ENCODE measurements at regions not wholly inside any gene's neighbourhood (a gene's known extent, or its start where the extent isn't known, plus 50 kb on each side); places are given as distances from the start of the nearest gene placed in this dataset.

- TF ChIP-seq ZNF600 (tag by site-specific recombination; IDR thresholded peaks at IDR 0.05) (no peak), ZNF449 (tag by site-specific recombination; IDR thresholded peaks at IDR 0.05) (no peak), ZFP41 (tag by site-specific recombination; IDR thresholded peaks at IDR 0.05; ENCODE audit: borderline replicate concordance) (no peak), ZNF777 (tag by site-specific recombination; IDR thresholded peaks at IDR 0.05; ENCODE audit: borderline replicate concordance) (no peak), PRDM10 (tag by site-specific recombination; IDR thresholded peaks at IDR 0.05) (no peak)
Observed at GRCh38 chr10:113399065-113399464, 153.8 kb upstream of the HABP2 start (continued).

DNA sequence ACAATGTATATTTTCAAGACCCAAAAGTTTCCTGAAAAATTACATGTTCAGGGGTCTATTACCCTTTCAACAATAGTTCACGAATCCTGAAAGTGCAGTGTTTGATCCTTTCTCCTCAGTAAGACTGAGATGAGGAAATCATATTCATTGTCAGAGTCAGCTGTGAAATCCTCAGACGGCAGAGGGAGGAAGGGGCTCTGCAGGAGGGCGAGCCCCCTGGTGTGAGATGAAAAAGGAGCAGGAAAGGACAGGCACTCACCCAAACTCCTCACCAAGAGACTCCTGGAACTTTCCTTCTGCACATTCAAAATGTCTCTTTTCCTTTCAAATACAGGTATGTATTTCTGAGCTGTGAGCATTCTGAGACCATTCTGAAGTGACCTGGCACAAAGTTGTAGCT lies 150.3 kb upstream of the HABP2 start:
- Histone ChIP-seq H3K4me3 (ENCODE audit: low read depth, low read length) (no peak overlapping the region), H3K27ac (ENCODE audit: extremely low read depth, low read depth, low read length) (no peak overlapping the region), H3K36me3 (ENCODE audit: control insufficient read depth in 2 of 2, insufficient read depth in 1 of 2, low read length in 2 of 2) (no peaks in the 10 kb centered on the region), H3K4me1 (ENCODE audit: control insufficient read depth, insufficient read depth, low read length) (no peaks in the 10 kb centered on the region), H3K9me3 (ENCODE audit: control insufficient read depth, insufficient read depth, low read depth, low read length) (no peaks in the 10 kb centered on the region)
- TF ChIP-seq TCF7L2 (IDR thresholded peaks at IDR 0.05; ENCODE audit: borderline replicate concordance, low read depth, low read length) (no peak), ZNF16 (tag by site-specific recombination; IDR thresholded peaks at IDR 0.05; ENCODE audit: low read depth) (no peak), ZNF785 (tag by site-specific recombination; IDR thresholded peaks at IDR 0.05) (no peak)
- POLR2A ChIA-PET: no interaction called here
- CTCF ChIA-PET: interaction anchor here (1.0 kb wide), 1 partner anchor 52 kb away, joined by 3 read pairs; no protein-coding TSS in a partner anchor

- no peaks in the 10 kb centered on the region for H3K9me3 ChIP-seq (ENCODE audit: control insufficient read depth, insufficient read depth, low read depth, low read length)
- H3K27ac ChIP-seq (ENCODE audit: extremely low read depth, low read depth, low read length): no peak overlapping the region
- TF ChIP-seq SETDB1 (IDR thresholded peaks at IDR 0.05; ENCODE audit: insufficient read length, low read length) (no peak), ZNF529 (tag by site-specific recombination; IDR thresholded peaks at IDR 0.05; ENCODE audit: insufficient replicate concordance) (no peak), BCL11A (tag by site-specific recombination; IDR thresholded peaks at IDR 0.05; ENCODE audit: low read depth) (no peak), PRDM1 (tag by site-specific recombination; IDR thresholded peaks at IDR 0.05) (no peak), ZNF747 (tag by site-specific recombination; IDR thresholded peaks at IDR 0.05) (no peak), CTCF (tag by site-specific recombination; IDR thresholded peaks at IDR 0.05) (no peak), KLF7 (tag by site-specific recombination; IDR thresholded peaks at IDR 0.05; ENCODE audit: borderline replicate concordance) (no peak), ZNF558 (tag by site-specific recombination; IDR thresholded peaks at IDR 0.05) (no peak), ZNF777 (tag by site-specific recombination; IDR thresholded peaks at IDR 0.05; ENCODE audit: borderline replicate concordance) (no peak), ZNF843 (tag by site-specific recombination; IDR thresholded peaks at IDR 0.05) (no peak), ZNF48 (tag by site-specific recombination; IDR thresholded peaks at IDR 0.05) (no peak), HOXC10 (CRISPR knock-in tag; IDR thresholded peaks at IDR 0.05) (no peak), ZNF449 (tag by site-specific recombination; IDR thresholded peaks at IDR 0.05) (no peak), ZNF324 (tag by site-specific recombination; IDR thresholded peaks at IDR 0.05) (no peak)
- TF ChIP-seq, protein P1, sequence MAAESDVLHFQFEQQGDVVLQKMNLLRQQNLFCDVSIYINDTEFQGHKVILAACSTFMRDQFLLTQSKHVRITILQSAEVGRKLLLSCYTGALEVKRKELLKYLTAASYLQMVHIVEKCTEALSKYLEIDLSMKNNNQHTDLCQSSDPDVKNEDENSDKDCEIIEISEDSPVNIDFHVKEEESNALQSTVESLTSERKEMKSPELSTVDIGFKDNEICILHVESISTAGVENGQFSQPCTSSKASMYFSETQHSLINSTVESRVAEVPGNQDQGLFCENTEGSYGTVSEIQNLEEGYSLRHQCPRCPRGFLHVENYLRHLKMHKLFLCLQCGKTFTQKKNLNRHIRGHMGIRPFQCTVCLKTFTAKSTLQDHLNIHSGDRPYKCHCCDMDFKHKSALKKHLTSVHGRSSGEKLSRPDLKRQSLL (tag by site-specific recombination; IDR thresholded peaks at IDR 0.05): no peak
- no peaks in the 10 kb centered on the region for H3K4me1 ChIP-seq (ENCODE audit: control insufficient read depth, insufficient read depth, low read length)
- CTCF ChIA-PET: no interaction called here
- no peaks in the 10 kb centered on the region for H3K36me3 ChIP-seq (ENCODE audit: control insufficient read depth in 2 of 2, insufficient read depth in 1 of 2, low read length in 2 of 2)
- no peak overlapping the region for H3K4me3 ChIP-seq (ENCODE audit: low read depth, low read length)
- POLR2A ChIA-PET: no interaction called here
Observed at GRCh38 chr10:113407218-113407617, 145.6 kb upstream of the HABP2 start.

Data from HEK293 (cell line).